ENCODE measurements at regions not wholly inside any gene's neighbourhood (a gene's known extent, or its start where the extent isn't known, plus 50 kb on each side); places are given as distances from the start of the nearest gene placed in this dataset.
A peak's percentile ranks its signal among the peaks of the same experiment; 100 is the strongest.
"Not testable (repeated sequence)": the region's sequence is repeated elsewhere in the genome, so short reads cannot be mapped to it uniquely, and the experiment has no call there.

- H2BK5ac ChIP-seq (ENCODE audit: low read length), result not testable (repeated sequence)
- no CpG with 5 or more reads among the region's 7 CpGs for WGBS, 2 donors (ENCODE audit: extremely low coverage in 2 of 2, insufficient read length in 2 of 2, insufficient replicate concordance in 1 of 2)
Measured at GRCh38 chr20:30871127-30871526, 386.3 kb upstream of the DEFB115 start.

GRCh38 chr20:30872252-30872651 is 385.2 kb upstream of the DEFB115 start:
- H3K4ac ChIP-seq (ENCODE audit: low read length); H2BK15ac ChIP-seq (ENCODE audit: low read length); H4K8ac ChIP-seq (ENCODE audit: low read depth, low read length); H3K36me3 ChIP-seq (replicated peaks in 1 of 2; ENCODE audit: control insufficient read depth in 2 of 2, insufficient read depth in 2 of 2, low read length in 2 of 2); H2AFZ ChIP-seq (ENCODE audit: low read length); H4K91ac ChIP-seq (ENCODE audit: low read depth, low read length, poor library complexity); H3K4me3 ChIP-seq (ENCODE audit: low read length in 2 of 2); H2AK5ac ChIP-seq (ENCODE audit: low read depth, low read length); H3K9ac ChIP-seq (ENCODE audit: low read depth, low read length, poor library complexity); DNase-seq (ENCODE audit: low spot score); H2BK12ac ChIP-seq (ENCODE audit: low read length); H3K4me2 ChIP-seq (ENCODE audit: insufficient read depth, low read length, poor library complexity, severe bottlenecking); H3K18ac ChIP-seq (ENCODE audit: low read length); H3K9me3 ChIP-seq (replicated peaks in 1 of 2; ENCODE audit: control insufficient read depth in 2 of 2, insufficient read depth in 1 of 2, low read depth in 1 of 2, low read length in 2 of 2); H3K23ac ChIP-seq (ENCODE audit: low read depth, low read length, poor library complexity); H2BK120ac ChIP-seq (ENCODE audit: low read depth, low read length); H3K79me1 ChIP-seq (ENCODE audit: low read depth, low read length); H3K14ac ChIP-seq (ENCODE audit: low read length); H2BK5ac ChIP-seq (ENCODE audit: low read length); H3K27me3 ChIP-seq (ENCODE audit: control insufficient read depth in 3 of 3, insufficient read depth in 3 of 3, low read depth in 1 of 3, low read length in 3 of 3); H3K27ac ChIP-seq (replicated peaks; ENCODE audit: low read length); H3K4me1 ChIP-seq (ENCODE audit: control insufficient read depth in 2 of 2, insufficient read depth in 1 of 2, low read depth in 1 of 2, low read length in 2 of 2): not testable (repeated sequence)
- WGBS, 2 donors (ENCODE audit: extremely low coverage in 2 of 2, insufficient read length in 2 of 2, insufficient replicate concordance in 1 of 2), result no CpG with 5 or more reads among the region's 7 CpGs

More at GRCh38 chr20:30871127-30871526, 386.3 kb upstream of the DEFB115 start:
- H2AK5ac ChIP-seq (ENCODE audit: low read depth, low read length); H3K9me3 ChIP-seq (replicated peaks in 1 of 2; ENCODE audit: control insufficient read depth in 2 of 2, insufficient read depth in 1 of 2, low read depth in 1 of 2, low read length in 2 of 2); H3K27me3 ChIP-seq (ENCODE audit: control insufficient read depth in 3 of 3, insufficient read depth in 3 of 3, low read depth in 1 of 3, low read length in 3 of 3); H3K36me3 ChIP-seq (replicated peaks in 1 of 2; ENCODE audit: control insufficient read depth in 2 of 2, insufficient read depth in 2 of 2, low read length in 2 of 2); H3K9ac ChIP-seq (ENCODE audit: low read depth, low read length, poor library complexity); H2AFZ ChIP-seq (ENCODE audit: low read length); H3K79me1 ChIP-seq (ENCODE audit: low read depth, low read length); H3K4ac ChIP-seq (ENCODE audit: low read length); H2BK12ac ChIP-seq (ENCODE audit: low read length); H3K4me1 ChIP-seq (ENCODE audit: control insufficient read depth in 2 of 2, insufficient read depth in 1 of 2, low read depth in 1 of 2, low read length in 2 of 2); H3K4me3 ChIP-seq (ENCODE audit: low read length in 2 of 2); H2BK15ac ChIP-seq (ENCODE audit: low read length); H3K14ac ChIP-seq (ENCODE audit: low read length); H4K91ac ChIP-seq (ENCODE audit: low read depth, low read length, poor library complexity); H3K27ac ChIP-seq (replicated peaks; ENCODE audit: low read length); H2BK120ac ChIP-seq (ENCODE audit: low read depth, low read length); H3K4me2 ChIP-seq (ENCODE audit: insufficient read depth, low read length, poor library complexity, severe bottlenecking); H4K8ac ChIP-seq (ENCODE audit: low read depth, low read length); DNase-seq (ENCODE audit: low spot score); H3K23ac ChIP-seq (ENCODE audit: low read depth, low read length, poor library complexity); H3K18ac ChIP-seq (ENCODE audit: low read length): not testable (repeated sequence)

GRCh38 chr20:30875868-30876267 is 381.6 kb upstream of the DEFB115 start:
- H3K9me3 ChIP-seq (replicated peaks in 1 of 2; ENCODE audit: control insufficient read depth in 2 of 2, insufficient read depth in 1 of 2, low read depth in 1 of 2, low read length in 2 of 2); H3K4me3 ChIP-seq (ENCODE audit: low read length in 2 of 2); H2BK120ac ChIP-seq (ENCODE audit: low read depth, low read length); H2BK12ac ChIP-seq (ENCODE audit: low read length); H4K8ac ChIP-seq (ENCODE audit: low read depth, low read length); H3K4me2 ChIP-seq (ENCODE audit: insufficient read depth, low read length, poor library complexity, severe bottlenecking); H3K4me1 ChIP-seq (ENCODE audit: control insufficient read depth in 2 of 2, insufficient read depth in 1 of 2, low read depth in 1 of 2, low read length in 2 of 2); DNase-seq (ENCODE audit: low spot score); H3K79me1 ChIP-seq (ENCODE audit: low read depth, low read length); H2BK15ac ChIP-seq (ENCODE audit: low read length); H3K27ac ChIP-seq (replicated peaks; ENCODE audit: low read length); H3K18ac ChIP-seq (ENCODE audit: low read length); H2BK5ac ChIP-seq (ENCODE audit: low read length); H3K14ac ChIP-seq (ENCODE audit: low read length); H3K4ac ChIP-seq (ENCODE audit: low read length); H3K23ac ChIP-seq (ENCODE audit: low read depth, low read length, poor library complexity); H3K27me3 ChIP-seq (ENCODE audit: control insufficient read depth in 3 of 3, insufficient read depth in 3 of 3, low read depth in 1 of 3, low read length in 3 of 3); H3K36me3 ChIP-seq (replicated peaks in 1 of 2; ENCODE audit: control insufficient read depth in 2 of 2, insufficient read depth in 2 of 2, low read length in 2 of 2); H2AFZ ChIP-seq (ENCODE audit: low read length); H4K91ac ChIP-seq (ENCODE audit: low read depth, low read length, poor library complexity); H3K9ac ChIP-seq (ENCODE audit: low read depth, low read length, poor library complexity); H2AK5ac ChIP-seq (ENCODE audit: low read depth, low read length): not testable (repeated sequence)

GRCh38 chr20:30891400-30891799 is 366.1 kb upstream of the DEFB115 start:
- not testable (repeated sequence) for H3K79me1 ChIP-seq (ENCODE audit: low read depth, low read length); H3K23ac ChIP-seq (ENCODE audit: low read depth, low read length, poor library complexity); H3K4ac ChIP-seq (ENCODE audit: low read length); H2BK15ac ChIP-seq (ENCODE audit: low read length); H2BK12ac ChIP-seq (ENCODE audit: low read length); H3K36me3 ChIP-seq (replicated peaks in 1 of 2; ENCODE audit: control insufficient read depth in 2 of 2, insufficient read depth in 2 of 2, low read length in 2 of 2); H3K14ac ChIP-seq (ENCODE audit: low read length); H3K4me1 ChIP-seq (ENCODE audit: control insufficient read depth in 2 of 2, insufficient read depth in 1 of 2, low read depth in 1 of 2, low read length in 2 of 2); H4K91ac ChIP-seq (ENCODE audit: low read depth, low read length, poor library complexity); H2BK5ac ChIP-seq (ENCODE audit: low read length); H2BK120ac ChIP-seq (ENCODE audit: low read depth, low read length); H3K9ac ChIP-seq (ENCODE audit: low read depth, low read length, poor library complexity); H2AFZ ChIP-seq (ENCODE audit: low read length); H4K8ac ChIP-seq (ENCODE audit: low read depth, low read length); H3K9me3 ChIP-seq (replicated peaks in 1 of 2; ENCODE audit: control insufficient read depth in 2 of 2, insufficient read depth in 1 of 2, low read depth in 1 of 2, low read length in 2 of 2); H2AK5ac ChIP-seq (ENCODE audit: low read depth, low read length); DNase-seq (ENCODE audit: low spot score); H3K27ac ChIP-seq (replicated peaks; ENCODE audit: low read length); H3K18ac ChIP-seq (ENCODE audit: low read length)
- WGBS, 2 donors (ENCODE audit: extremely low coverage in 2 of 2, insufficient read length in 2 of 2, insufficient replicate concordance in 1 of 2), result no CpG with 5 or more reads among the region's 20 CpGs
- Histone ChIP-seq H3K4me2 (ENCODE audit: insufficient read depth, low read length, poor library complexity, severe bottlenecking) (peak overlapping the region; percentile 33), H3K27me3 (ENCODE audit: control insufficient read depth in 3 of 3, insufficient read depth in 3 of 3, low read depth in 1 of 3, low read length in 3 of 3) (peaks cover 0 to 20% (median 0%) of the 10 kb centered on the region in 3 experiments), H3K4me3 (ENCODE audit: low read length in 2 of 2) (peak overlapping the region in 1 of 2 donors; percentile 14)

All from neuronal stem cell (in vitro differentiated cells).